Ectodermal cell (in vitro differentiated cells): ENCODE measurements at regions not wholly inside any gene's neighbourhood (a gene's known extent, or its start where the extent isn't known, plus 50 kb on each side); places are given as distances from the start of the nearest gene placed in this dataset.

Experiments
- H3K27ac ChIP-seq: 2 replicates; pipeline ENCODE4 v1.7.0; 2013; ENCODE audit warnings: mild to moderate bottlenecking, low read depth, low read length; ENCODE audit not compliant: insufficient read depth, poor library complexity, severe bottlenecking
- H3K27me3 ChIP-seq: 2 replicates; pipeline ENCODE4 v1.7.0; 2013; ENCODE audit warnings: mild to moderate bottlenecking, low read length; ENCODE audit not compliant: insufficient read depth, control insufficient read depth, poor library complexity, severe bottlenecking
- H3K36me3 ChIP-seq: one replicate; pipeline ENCODE4 v1.7.0; 2013; ENCODE audit warnings: low read length; ENCODE audit not compliant: control insufficient read depth, insufficient read depth
- H3K4me1 ChIP-seq: one replicate; pipeline ENCODE4 v1.7.0; 2013; ENCODE audit warnings: low read length; ENCODE audit not compliant: control insufficient read depth, insufficient read depth
- H3K4me3 ChIP-seq: 2 replicates; pipeline ENCODE4 v1.7.0; 2013; ENCODE audit warnings: low read depth, low read length, control low read depth; ENCODE audit not compliant: insufficient read depth
- H3K9me3 ChIP-seq: 2 replicates; pipeline ENCODE4 v1.7.0; 2013; ENCODE audit warnings: mild to moderate bottlenecking, low read length, moderate library complexity; ENCODE audit not compliant: control insufficient read depth
- WGBS, 2 experiments: methylation state at CpG; one replicate each; pipeline ENCODE4 v1.1.7; 2013; ENCODE audit warnings: missing lambda C conversion rate in 2 of 2; 5-methylcytosine and 5-hydroxymethylcytosine counted together

- Histone ChIP-seq H3K9me3 (no peaks in the 10 kb centered on the region), H3K27ac (peak overlapping the region; percentile 82), H3K27me3 (no peaks in the 10 kb centered on the region), H3K4me1 (peaks cover 15% of the 10 kb centered on the region), H3K4me3 (no peak overlapping the region), H3K36me3 (no peaks in the 10 kb centered on the region)
- 26 to 31% methylated on average over 12 of the region's 12 CpGs for WGBS, 2 experiments
These were observed 104.7 kb upstream of the NOCT start for GRCh38 chr4:138910914-138911336.

GRCh38 chr4:138910195-138910913 lies 105.2 kb upstream of the NOCT start:
- H3K36me3 ChIP-seq = no peaks in the 10 kb centered on the region
- peaks cover 15% of the 10 kb centered on the region for H3K4me1 ChIP-seq
- no peak overlapping the region for H3K4me3 ChIP-seq
- H3K27me3 ChIP-seq = no peaks in the 10 kb centered on the region
- H3K27ac ChIP-seq = peak overlapping the region; percentile 82
- 84% methylated on average over 6 of the region's 6 CpGs for WGBS, 2 experiments
- no peaks in the 10 kb centered on the region for H3K9me3 ChIP-seq

- H3K4me1 ChIP-seq = peaks cover 15% of the 10 kb centered on the region
- 80 to 85% methylated on average over 4 of the region's 4 CpGs for WGBS, 2 experiments
- no peak overlapping the region for H3K27ac ChIP-seq
- no peaks in the 10 kb centered on the region for H3K9me3 ChIP-seq
- no peaks in the 10 kb centered on the region for H3K27me3 ChIP-seq
- no peaks in the 10 kb centered on the region for H3K36me3 ChIP-seq
- no peak overlapping the region for H3K4me3 ChIP-seq
These were observed 106.0 kb upstream of the NOCT start for GRCh38 chr4:138909587-138909986.

- Histone ChIP-seq H3K27me3 (no peaks in the 10 kb centered on the region), H3K4me3 (no peak overlapping the region), H3K9me3 (no peaks in the 10 kb centered on the region), H3K27ac (no peak overlapping the region), H3K36me3 (no peaks in the 10 kb centered on the region), H3K4me1 (peaks cover 15% of the 10 kb centered on the region)
- 88 to 96% methylated on average over 4 to 5 of the region's 5 CpGs for WGBS, 2 experiments
These were observed 107.4 kb upstream of the NOCT start for GRCh38 chr4:138908134-138908533.

GRCh38 chr4:138907174-138907573 lies 108.4 kb upstream of the NOCT start:
- no peaks in the 10 kb centered on the region for H3K9me3 ChIP-seq
- no peaks in the 10 kb centered on the region for H3K27me3 ChIP-seq
- no peak overlapping the region for H3K27ac ChIP-seq
- H3K36me3 ChIP-seq = no peaks in the 10 kb centered on the region
- peaks cover 15% of the 10 kb centered on the region for H3K4me1 ChIP-seq
- WGBS, 2 experiments = 95 to 97% methylated on average over 5 of the region's 5 CpGs
- no peak overlapping the region for H3K4me3 ChIP-seq

DNA sequence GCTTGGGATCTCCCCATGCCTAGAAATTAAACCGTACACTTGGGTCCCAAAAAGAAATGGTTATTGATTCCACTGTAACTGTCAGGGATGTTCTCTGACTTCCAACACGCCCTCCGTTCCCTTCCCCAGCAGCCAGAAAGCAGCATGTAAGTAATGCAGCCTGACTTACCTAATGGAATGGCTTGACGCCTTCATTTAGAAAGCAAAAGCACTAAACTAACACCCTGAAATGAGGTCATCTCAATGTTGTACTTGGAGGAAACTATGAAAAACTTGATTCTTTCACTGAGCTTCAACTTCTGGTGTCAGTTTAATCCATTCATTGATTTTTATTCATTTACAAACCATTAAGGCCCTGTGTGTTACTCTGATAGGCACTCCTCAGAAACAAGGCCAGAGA lies 110.8 kb upstream of the NOCT start:
- H3K27me3 ChIP-seq = no peaks in the 10 kb centered on the region
- H3K4me3 ChIP-seq = no peak overlapping the region
- no peaks in the 10 kb centered on the region for H3K4me1 ChIP-seq
- 92 to 97% methylated on average over 4 of the region's 4 CpGs for WGBS, 2 experiments
- H3K36me3 ChIP-seq = no peaks in the 10 kb centered on the region
- H3K9me3 ChIP-seq = no peaks in the 10 kb centered on the region
- H3K27ac ChIP-seq = no peak overlapping the region

- Histone ChIP-seq H3K4me3 (no peak overlapping the region), H3K27me3 (no peaks in the 10 kb centered on the region), H3K9me3 (no peaks in the 10 kb centered on the region), H3K4me1 (no peaks in the 10 kb centered on the region), H3K27ac (no peak overlapping the region), H3K36me3 (no peaks in the 10 kb centered on the region)
- 93% methylated on average over 3 of the region's 3 CpGs; no CpG with 5 or more reads in 1 of the 2 experiments for WGBS, 2 experiments
These were observed 112.4 kb upstream of the NOCT start for GRCh38 chr4:138903185-138903584.

DNA sequence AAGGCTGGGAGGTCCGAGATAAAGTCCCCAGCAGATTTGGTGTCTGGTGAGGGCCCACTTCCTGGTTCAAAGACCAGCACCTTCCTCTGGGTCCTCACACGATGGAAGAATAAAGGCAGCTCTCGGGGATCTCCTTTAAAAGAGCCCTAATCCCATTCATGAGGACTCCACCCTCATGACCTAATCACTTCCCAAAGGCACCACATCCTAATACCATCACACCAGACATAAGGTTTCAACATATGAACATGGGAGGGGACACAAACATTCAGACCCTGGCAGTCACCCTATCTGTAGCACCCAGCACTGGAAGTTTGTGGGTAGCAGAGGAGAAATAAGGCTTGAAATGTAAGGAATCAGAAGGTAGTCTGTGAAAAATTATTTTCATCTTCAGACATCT lies 112.9 kb upstream of the NOCT start:
- H3K36me3 ChIP-seq = no peaks in the 10 kb centered on the region
- H3K27ac ChIP-seq = no peak overlapping the region
- H3K27me3 ChIP-seq = no peaks in the 10 kb centered on the region
- no peaks in the 10 kb centered on the region for H3K9me3 ChIP-seq
- no peak overlapping the region for H3K4me3 ChIP-seq
- whole genome bisulfite sequencing, 2 experiments = 61 to 78% methylated on average over 3 of the region's 3 CpGs
- no peaks in the 10 kb centered on the region for H3K4me1 ChIP-seq

- no peak overlapping the region for H3K4me3 ChIP-seq
- H3K36me3 ChIP-seq = no peaks in the 10 kb centered on the region
- H3K27me3 ChIP-seq = no peaks in the 10 kb centered on the region
- no peak overlapping the region for H3K27ac ChIP-seq
- H3K9me3 ChIP-seq = no peaks in the 10 kb centered on the region
- WGBS, 2 experiments = 93% methylated on average over 4 of the region's 4 CpGs
- no peaks in the 10 kb centered on the region for H3K4me1 ChIP-seq
These were observed 114.4 kb upstream of the NOCT start for GRCh38 chr4:138901177-138901576.

DNA sequence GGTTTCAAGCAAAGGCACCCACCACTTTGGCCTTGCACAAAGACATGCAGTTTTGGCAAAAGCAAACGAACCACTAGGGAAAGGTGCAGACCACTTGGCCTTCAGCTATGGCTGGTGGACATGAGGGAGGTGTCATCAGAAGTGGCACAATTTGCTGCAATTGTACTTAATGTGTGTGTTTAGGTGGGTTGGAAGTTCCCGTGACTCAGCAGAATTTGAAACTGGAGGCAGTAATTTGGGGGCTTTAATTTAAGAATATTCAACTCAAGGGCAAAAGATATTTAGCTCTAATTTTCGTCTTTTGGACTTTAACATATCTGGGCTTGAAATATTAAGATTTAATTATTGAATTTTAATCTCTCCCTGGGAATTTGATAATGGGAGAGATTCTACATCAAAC lies 115.6 kb upstream of the NOCT start:
- Histone ChIP-seq H3K27me3 (no peaks in the 10 kb centered on the region), H3K9me3 (no peaks in the 10 kb centered on the region), H3K4me3 (no peak overlapping the region), H3K36me3 (no peaks in the 10 kb centered on the region), H3K4me1 (no peaks in the 10 kb centered on the region), H3K27ac (no peak overlapping the region)
- WGBS, 2 experiments = 96% methylated on average over 2 to 3 of the region's 3 CpGs
